Adrenal gland (tissue), 9 donors: ENCODE measurements at regions not wholly inside any gene's neighbourhood (a gene's known extent, or its start where the extent isn't known, plus 50 kb on each side); places are given as distances from the start of the nearest gene placed in this dataset.
"Not testable (repeated sequence)": the region's sequence is repeated elsewhere in the genome, so short reads cannot be mapped to it uniquely, and the experiment has no call there.

Experiments used
- DNase-seq, 7 donors: peaks; one replicate each; pipeline ENCODE4 v3.0.0-alpha.2; 2019 to 2020
- H3K27ac ChIP-seq, 5 donors: fragments of 200-600 bp; sonication (generic) in 4 of 5; 1 replicate in 3 of 5; 2 replicates in 2 of 5; pipeline versions ENCODE4 v1.5.1 to v1.8.0; 2016 to 2020; ENCODE audit warnings: mild to moderate bottlenecking in 1 of 5
- H3K27me3 ChIP-seq: fragments of 200-600 bp; 2 replicates; pipeline ENCODE4 v1.8.0; 2021
- H3K36me3 ChIP-seq, 2 donors: fragments of 200-600 bp; replicated peaks in 1 of 2; 1 replicate in 1 of 2; 2 replicates in 1 of 2; pipeline versions ENCODE4 v1.5.1 to v1.8.0; 2018 to 2022
- H3K4me1 ChIP-seq, 2 donors: fragments of 200-600 bp; replicated peaks in 1 of 2; 1 replicate in 1 of 2; 2 replicates in 1 of 2; pipeline versions ENCODE4 v1.5.1 to v1.8.0; 2018 to 2021
- H3K4me3 ChIP-seq, 4 donors: fragments of 200-600 bp; sonication (generic) in 3 of 4; one replicate each; pipeline ENCODE4 v1.5.1; 2016 to 2018
- H3K9me3 ChIP-seq, 3 donors: fragments of 200-600 bp; sonication (generic) in 1 of 3; replicated peaks in 1 of 3; 1 replicate in 2 of 3; 2 replicates in 1 of 3; pipeline versions ENCODE4 v1.5.1 to v1.8.0; 2016 to 2021
- POLR2A ChIP-seq, 2 donors: fragments of 450-650 bp; IDR thresholded peaks; one replicate each; pipeline ENCODE4 v1.6.1; 2017; ENCODE audit warnings: antibody characterized with exemption in 2 of 2, mild to moderate bottlenecking in 2 of 2, moderate library complexity in 1 of 2
- WGBS, 4 donors: extraction: QIAGEN DNeasy Blood & Tissue Kit in 2 of 4; methylation state at CpG; one replicate each; pipeline versions ENCODE4 v1.1.5 to v1.1.7; 2013 to 2017; 5-methylcytosine and 5-hydroxymethylcytosine counted together
- intact Hi-C, 2 donors: fragments of 100-400 bp; cut with DNase I; formaldehyde crosslinking; loops; one replicate each; pipeline versions ENCODE4 v1.14.1 to v1.15.0; 2022 to 2023
- TF ChIP-seq, protein P1 (sequence below), 6 experiments: fragments of 450-650 bp in 4 of 6; fragments of 200-600 bp in 2 of 6; sonication (generic) in 1 of 6; IDR thresholded peaks; 1 replicate in 5 of 6; 2 replicates in 1 of 6; pipeline versions ENCODE4 v1.5.1 to v1.8.0; 2016 to 2021; ENCODE audit warnings: antibody characterized with exemption in 6 of 6, mild to moderate bottlenecking in 2 of 6, moderate library complexity in 1 of 6
- donor health status: healthy with polysubstance abuse.
- donor health status: Bipolar disorder and iron deficiency.
- donor health status: DM: yes; HTN: yes; CAD: no.
- donor health status: DM: no; HTN: no; CAD: no.
- donor health status: DM: no; HTN: no; CAD: no.

DNA sequence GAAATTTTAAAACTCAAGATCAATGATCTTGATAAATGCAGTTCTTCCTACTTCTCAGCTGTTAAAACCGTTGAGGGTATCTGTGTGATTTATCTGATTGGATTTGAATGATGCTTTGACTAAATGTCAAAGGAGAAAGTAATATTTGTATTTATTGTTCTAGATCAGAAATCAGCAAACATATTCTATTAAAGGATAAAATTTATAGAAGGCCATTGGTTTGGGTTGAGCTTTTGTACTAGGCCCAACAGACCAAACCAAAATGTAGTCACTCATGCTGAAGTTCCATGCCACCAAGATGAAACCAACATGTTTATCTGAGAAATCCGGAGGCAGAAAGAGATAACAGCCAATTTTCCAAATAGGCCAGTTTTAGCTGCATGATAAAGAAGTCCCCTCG is 64.5 kb upstream of the BMP2K start:
- intact Hi-C loops, result no loop called here
- no peaks in the 10 kb centered on the region for H3K9me3 ChIP-seq
- H3K27me3 ChIP-seq, result no peaks in the 10 kb centered on the region
- H3K36me3 ChIP-seq, result no peaks in the 10 kb centered on the region
- no peak for DNase-seq
- TF ChIP-seq, protein P1, sequence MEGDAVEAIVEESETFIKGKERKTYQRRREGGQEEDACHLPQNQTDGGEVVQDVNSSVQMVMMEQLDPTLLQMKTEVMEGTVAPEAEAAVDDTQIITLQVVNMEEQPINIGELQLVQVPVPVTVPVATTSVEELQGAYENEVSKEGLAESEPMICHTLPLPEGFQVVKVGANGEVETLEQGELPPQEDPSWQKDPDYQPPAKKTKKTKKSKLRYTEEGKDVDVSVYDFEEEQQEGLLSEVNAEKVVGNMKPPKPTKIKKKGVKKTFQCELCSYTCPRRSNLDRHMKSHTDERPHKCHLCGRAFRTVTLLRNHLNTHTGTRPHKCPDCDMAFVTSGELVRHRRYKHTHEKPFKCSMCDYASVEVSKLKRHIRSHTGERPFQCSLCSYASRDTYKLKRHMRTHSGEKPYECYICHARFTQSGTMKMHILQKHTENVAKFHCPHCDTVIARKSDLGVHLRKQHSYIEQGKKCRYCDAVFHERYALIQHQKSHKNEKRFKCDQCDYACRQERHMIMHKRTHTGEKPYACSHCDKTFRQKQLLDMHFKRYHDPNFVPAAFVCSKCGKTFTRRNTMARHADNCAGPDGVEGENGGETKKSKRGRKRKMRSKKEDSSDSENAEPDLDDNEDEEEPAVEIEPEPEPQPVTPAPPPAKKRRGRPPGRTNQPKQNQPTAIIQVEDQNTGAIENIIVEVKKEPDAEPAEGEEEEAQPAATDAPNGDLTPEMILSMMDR (IDR thresholded peaks at IDR 0.05), result no peak
- no peak for TF ChIP-seq POLR2A (IDR thresholded peaks at IDR 0.05)
- 84 to 89% (median 88%) methylated on average over 3 of the region's 3 CpGs for WGBS, 4 donors
- H3K4me1 ChIP-seq, result no peaks in the 10 kb centered on the region
- H3K27ac ChIP-seq, result no peak overlapping the region
- H3K4me3 ChIP-seq, result no peak overlapping the region

DNA sequence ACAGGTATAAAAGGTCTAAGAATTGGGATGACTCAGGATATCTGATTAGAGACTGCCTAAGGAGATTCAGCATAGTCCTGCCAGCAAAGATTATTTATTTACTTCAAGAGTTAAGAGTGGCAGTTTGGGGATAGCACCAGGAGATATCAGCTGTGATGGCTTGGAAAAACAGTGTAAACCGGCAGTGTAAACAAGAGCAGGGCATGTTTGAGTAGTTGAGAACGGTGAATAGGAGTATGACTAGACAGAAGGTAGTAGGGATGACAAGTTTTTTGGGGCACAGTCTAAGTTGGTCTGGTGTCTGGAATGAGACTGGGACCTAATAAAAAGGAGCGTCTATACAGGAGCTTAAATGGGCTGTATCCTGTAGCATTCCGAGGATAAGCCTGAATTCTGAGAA is 61.6 kb upstream of the BMP2K start:
- intact Hi-C loops, H3K27me3 ChIP-seq, H3K36me3 ChIP-seq, H3K9me3 ChIP-seq, H3K4me3 ChIP-seq, H3K4me1 ChIP-seq, DNase-seq, H3K27ac ChIP-seq: not testable (repeated sequence)
- WGBS, 4 donors, result 83 to 95% (median 90%) methylated on average over 4 of the region's 4 CpGs

DNA sequence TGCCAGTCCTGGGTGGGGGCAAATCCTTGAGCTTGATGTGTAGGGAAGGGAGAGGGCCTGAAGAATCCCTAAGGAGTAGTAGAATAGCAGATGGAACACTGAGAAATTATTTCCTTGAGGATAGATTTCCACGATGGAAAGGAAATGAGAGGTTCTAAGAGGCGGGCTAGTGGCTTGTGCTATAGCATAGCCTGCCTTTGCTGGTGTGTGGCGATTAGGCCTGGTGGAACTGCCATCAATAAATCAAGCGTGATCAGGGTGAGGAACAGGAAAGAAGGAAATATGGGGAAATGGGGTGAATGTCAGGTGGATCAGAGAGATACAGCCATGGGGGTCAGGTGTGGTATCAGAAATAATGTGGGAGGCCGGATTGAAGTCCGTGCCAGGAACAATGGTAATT is 60.8 kb upstream of the BMP2K start:
- intact Hi-C loops, H3K27ac ChIP-seq, DNase-seq, H3K4me3 ChIP-seq, H3K4me1 ChIP-seq, H3K9me3 ChIP-seq, H3K27me3 ChIP-seq, H3K36me3 ChIP-seq: not testable (repeated sequence)
- WGBS, 4 donors, result 81 to 93% (median 84%) methylated on average over 3 to 6 of the region's 6 CpGs

DNA sequence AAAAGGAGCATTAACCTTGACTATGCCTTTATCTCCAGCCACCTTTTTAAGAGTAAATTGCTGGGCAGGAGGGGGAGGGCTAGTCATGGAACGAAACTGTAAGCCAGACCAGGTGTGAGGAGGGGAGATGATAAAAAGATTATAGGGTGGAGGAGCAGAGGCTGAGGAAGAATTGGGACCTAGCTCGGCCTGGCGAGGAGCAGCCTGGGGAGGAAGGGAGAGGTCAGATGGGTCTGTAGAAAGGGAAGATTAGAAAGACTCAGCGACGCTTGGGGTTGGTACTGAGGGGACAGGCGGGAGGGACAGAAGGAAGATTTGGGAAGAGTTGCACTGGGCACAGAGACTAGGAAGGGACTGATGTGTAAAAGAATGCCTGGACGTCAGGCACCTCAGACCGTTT is 58.4 kb upstream of the BMP2K start:
- intact Hi-C loops, H3K9me3 ChIP-seq: not testable (repeated sequence)

DNA sequence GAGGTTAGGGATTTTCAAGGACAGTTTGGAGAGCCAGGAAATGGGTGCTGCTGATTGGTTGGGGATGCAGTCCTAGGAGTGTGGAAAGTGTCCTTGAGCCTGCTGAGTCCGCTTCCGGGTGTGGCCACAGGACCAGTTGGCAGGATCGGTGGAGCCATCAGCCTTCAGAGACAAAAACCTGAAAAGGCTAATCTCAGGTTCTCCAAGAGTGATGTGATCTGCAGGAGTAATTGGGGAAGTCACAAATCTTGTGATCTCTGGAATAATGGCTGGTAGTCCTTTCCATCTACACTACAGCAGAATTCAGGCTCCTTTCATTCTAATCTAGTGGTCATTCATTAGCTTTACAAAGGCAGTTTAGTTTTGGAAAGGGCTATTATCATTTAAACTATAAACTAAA is 55.9 kb upstream of the BMP2K start:
- intact Hi-C loops, result no loop called here
- Histone ChIP-seq H3K4me3 (no peak overlapping the region), H3K27me3 (no peaks in the 10 kb centered on the region), H3K36me3 (no peaks in the 10 kb centered on the region), H3K9me3 (no peaks in the 10 kb centered on the region), H3K4me1 (no peaks in the 10 kb centered on the region), H3K27ac (no peak overlapping the region)
- peak; percentile 25 to 69 (median 44) for DNase-seq
- TF ChIP-seq POLR2A (IDR thresholded peaks at IDR 0.05), result no peak
- TF ChIP-seq, protein P1 (IDR thresholded peaks at IDR 0.05), result no peak
- WGBS, 4 donors, result 43 to 49% (median 47%) methylated on average over 3 of the region's 3 CpGs; no CpG with 5 or more reads in 1 of the 4 donors

More for the DNA sequence above, 58.4 kb upstream of the BMP2K start:
- WGBS, 4 donors, result 88 to 95% (median 92%) methylated on average over 8 of the region's 8 CpGs
- not testable (repeated sequence) for DNase-seq, H3K27ac ChIP-seq, H3K36me3 ChIP-seq, H3K4me1 ChIP-seq, H3K4me3 ChIP-seq, H3K27me3 ChIP-seq

DNA sequence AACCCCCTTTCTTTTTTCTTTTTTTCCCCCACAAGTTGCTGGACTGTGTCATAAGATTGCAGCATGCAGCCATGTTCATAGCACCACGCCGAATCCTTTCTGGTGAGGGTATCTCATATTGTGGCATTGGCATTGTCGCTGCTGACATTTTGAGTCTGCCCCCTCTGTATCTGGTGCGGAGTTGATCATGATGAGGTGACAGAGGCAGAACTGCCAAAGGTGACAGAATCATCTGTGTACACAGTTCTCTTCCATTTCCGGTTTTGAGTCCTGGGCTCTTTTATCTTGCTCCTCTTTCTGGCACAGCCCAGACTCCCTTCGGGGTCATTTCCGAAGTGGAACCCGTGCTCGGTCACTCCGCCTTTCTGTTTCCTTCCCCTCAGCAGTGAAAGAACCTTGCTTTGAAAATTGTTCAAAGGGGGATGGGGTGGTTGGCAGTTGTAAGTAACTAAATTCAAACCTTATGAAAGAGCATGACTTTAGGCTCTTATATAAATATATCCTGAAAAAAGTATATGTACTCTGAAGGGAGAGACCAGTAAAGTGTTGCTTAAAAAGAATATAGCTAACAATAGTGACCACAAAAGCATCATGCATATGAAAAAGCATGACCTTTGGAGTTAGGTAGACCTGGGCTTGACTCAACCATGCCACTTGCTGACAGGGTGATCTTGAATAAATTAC is 55.0 kb upstream of the BMP2K start:
- Histone ChIP-seq H3K4me1 (no peaks in the 10 kb centered on the region), H3K27ac (peak overlapping the region in 2 of 5 donors; percentile 8 to 20), H3K4me3 (no peak overlapping the region), H3K27me3 (no peaks in the 10 kb centered on the region), H3K36me3 (no peaks in the 10 kb centered on the region), H3K9me3 (no peaks in the 10 kb centered on the region)
- TF ChIP-seq POLR2A (IDR thresholded peaks at IDR 0.05), result no peak
- TF ChIP-seq, protein P1 (IDR thresholded peaks at IDR 0.05), result no peak
- DNase-seq, result peak; percentile 19 to 59 (median 27)
- WGBS, 4 donors, result 71 to 83% (median 78%) methylated on average over 10 of the region's 10 CpGs
- intact Hi-C loops, result no loop called here
